Adipocyte (in vitro differentiated cells): ENCODE measurements at regions not wholly inside any gene's neighbourhood (a gene's known extent, or its start where the extent isn't known, plus 50 kb on each side); places are given as distances from the start of the nearest gene placed in this dataset.

ENCODE experiments used
- DNase-seq: peaks from one replicate; pipeline ENCODE4 v3.0.0-alpha.2; 2015; ENCODE audit warnings: low read depth
- H3K27me3 ChIP-seq: replicated peaks from 2 replicates; pipeline ENCODE4 v1.7.0; 2013; ENCODE audit warnings: mild to moderate bottlenecking, low read length, moderate library complexity; ENCODE audit not compliant: control insufficient read depth, insufficient read depth
- H3K36me3 ChIP-seq: 2 replicates; pipeline ENCODE4 v1.7.0; 2013; ENCODE audit warnings: low read length, mild to moderate bottlenecking, moderate library complexity; ENCODE audit not compliant: control insufficient read depth, insufficient read depth, severe bottlenecking
- H3K4me1 ChIP-seq: 2 replicates; pipeline ENCODE4 v1.7.0; 2013; ENCODE audit warnings: mild to moderate bottlenecking, low read length, moderate library complexity; ENCODE audit not compliant: control insufficient read depth, insufficient read depth
- H3K4me3 ChIP-seq: 2 replicates; pipeline ENCODE4 v1.7.0; 2013; ENCODE audit warnings: mild to moderate bottlenecking, low read length, moderate library complexity
- H3K9ac ChIP-seq: 2 replicates; pipeline ENCODE4 v1.7.0; 2013; ENCODE audit warnings: mild to moderate bottlenecking, low read length, moderate library complexity
- H3K9me3 ChIP-seq: 2 replicates; pipeline ENCODE4 v1.7.0; 2013; ENCODE audit warnings: mild to moderate bottlenecking, low read length, moderate library complexity; ENCODE audit not compliant: control insufficient read depth

GRCh38 chr5:33244441-33245150 lies 196.2 kb upstream of the TARS1 start:
- peak; percentile 8 for DNase-seq
- H3K4me3 ChIP-seq, result no peak overlapping the region
- no peaks in the 10 kb centered on the region for H3K27me3 ChIP-seq
- H3K36me3 ChIP-seq, result no peaks in the 10 kb centered on the region
- no peaks in the 10 kb centered on the region for H3K9me3 ChIP-seq
- no peak overlapping the region for H3K9ac ChIP-seq
- H3K4me1 ChIP-seq, result peaks cover 17% of the 10 kb centered on the region

GRCh38 chr5:33254579-33254978 lies 186.2 kb upstream of the TARS1 start:
- no peak for DNase-seq
- no peak overlapping the region for H3K4me3 ChIP-seq

GRCh38 chr5:33257807-33258429 lies 182.8 kb upstream of the TARS1 start:
- peak overlapping the region; percentile 67 for H3K9ac ChIP-seq
- no peaks in the 10 kb centered on the region for H3K36me3 ChIP-seq
- peak overlapping the region; percentile 49 for H3K4me3 ChIP-seq
- DNase-seq, result peak; percentile 82
- H3K27me3 ChIP-seq, result no peaks in the 10 kb centered on the region
- H3K4me1 ChIP-seq, result peaks cover 15% of the 10 kb centered on the region
- H3K9me3 ChIP-seq, result no peaks in the 10 kb centered on the region

More at GRCh38 chr5:33254579-33254978, 186.2 kb upstream of the TARS1 start:
- H3K36me3 ChIP-seq, result no peaks in the 10 kb centered on the region
- no peaks in the 10 kb centered on the region for H3K9me3 ChIP-seq
- peaks cover 15% of the 10 kb centered on the region for H3K4me1 ChIP-seq
- H3K27me3 ChIP-seq, result no peaks in the 10 kb centered on the region
- no peak overlapping the region for H3K9ac ChIP-seq

GRCh38 chr5:33258553-33258952 lies 182.2 kb upstream of the TARS1 start:
- no peaks in the 10 kb centered on the region for H3K9me3 ChIP-seq
- no peaks in the 10 kb centered on the region for H3K27me3 ChIP-seq
- no peak for DNase-seq
- H3K4me3 ChIP-seq, result no peak overlapping the region
- H3K4me1 ChIP-seq, result peaks cover 15% of the 10 kb centered on the region
- peak overlapping the region; percentile 67 for H3K9ac ChIP-seq
- H3K36me3 ChIP-seq, result no peaks in the 10 kb centered on the region

- Histone ChIP-seq H3K4me1 (peaks cover 15% of the 10 kb centered on the region), H3K27me3 (no peaks in the 10 kb centered on the region), H3K36me3 (no peaks in the 10 kb centered on the region), H3K9ac (no peak overlapping the region), H3K4me3 (no peak overlapping the region), H3K9me3 (peaks cover 11% of the 10 kb centered on the region)
- no peak for DNase-seq
These were observed 180.7 kb upstream of the TARS1 start for GRCh38 chr5:33260098-33260497.

GRCh38 chr5:33261305-33261704 lies 179.5 kb upstream of the TARS1 start:
- no peaks in the 10 kb centered on the region for H3K27me3 ChIP-seq
- H3K4me1 ChIP-seq, result peaks cover 15% of the 10 kb centered on the region
- peaks cover 11% of the 10 kb centered on the region for H3K9me3 ChIP-seq
- DNase-seq, result peak; percentile 56
- no peak overlapping the region for H3K9ac ChIP-seq
- no peaks in the 10 kb centered on the region for H3K36me3 ChIP-seq
- peak overlapping the region; percentile 40 for H3K4me3 ChIP-seq

- no peaks in the 10 kb centered on the region for H3K36me3 ChIP-seq
- H3K4me1 ChIP-seq, result peaks cover 15% of the 10 kb centered on the region
- H3K4me3 ChIP-seq, result peak overlapping the region; percentile 40
- H3K9me3 ChIP-seq, result peaks cover 11% of the 10 kb centered on the region
- H3K9ac ChIP-seq, result no peak overlapping the region
- H3K27me3 ChIP-seq, result no peaks in the 10 kb centered on the region
- no peak for DNase-seq
These were observed 179.0 kb upstream of the TARS1 start for GRCh38 chr5:33261747-33262146.

- no peak overlapping the region for H3K4me3 ChIP-seq
- no peak for DNase-seq
These were observed 173.0 kb upstream of the TARS1 start for GRCh38 chr5:33267801-33268200.

GRCh38 chr5:33268374-33268773 lies 172.4 kb upstream of the TARS1 start:
- Histone ChIP-seq H3K4me1 (peaks cover 5% of the 10 kb centered on the region), H3K4me3 (no peak overlapping the region), H3K27me3 (no peaks in the 10 kb centered on the region), H3K36me3 (no peaks in the 10 kb centered on the region), H3K9me3 (peaks cover 11% of the 10 kb centered on the region), H3K9ac (no peak overlapping the region)
- DNase-seq, result no peak

More at GRCh38 chr5:33267801-33268200, 173.0 kb upstream of the TARS1 start:
- Histone ChIP-seq H3K4me1 (peaks cover 5% of the 10 kb centered on the region), H3K27me3 (no peaks in the 10 kb centered on the region), H3K9me3 (peaks cover 11% of the 10 kb centered on the region), H3K9ac (no peak overlapping the region), H3K36me3 (no peaks in the 10 kb centered on the region)

GRCh38 chr5:33270671-33271070 lies 170.1 kb upstream of the TARS1 start:
- no peak for DNase-seq
- no peaks in the 10 kb centered on the region for H3K9me3 ChIP-seq
- no peak overlapping the region for H3K9ac ChIP-seq
- no peaks in the 10 kb centered on the region for H3K27me3 ChIP-seq
- H3K4me1 ChIP-seq, result peaks cover 5% of the 10 kb centered on the region
- H3K36me3 ChIP-seq, result no peaks in the 10 kb centered on the region
- no peak overlapping the region for H3K4me3 ChIP-seq

- no peaks in the 10 kb centered on the region for H3K27me3 ChIP-seq
- H3K4me1 ChIP-seq, result peaks cover 8% of the 10 kb centered on the region
- H3K4me3 ChIP-seq, result no peak overlapping the region
- DNase-seq, result peak; percentile 41
- no peaks in the 10 kb centered on the region for H3K9me3 ChIP-seq
- no peaks in the 10 kb centered on the region for H3K36me3 ChIP-seq
- H3K9ac ChIP-seq, result no peak overlapping the region
These were observed 169.2 kb upstream of the TARS1 start for GRCh38 chr5:33271606-33272005.
